GM23248 (cell line): ENCODE measurements at regions not wholly inside any gene's neighbourhood (a gene's known extent, or its start where the extent isn't known, plus 50 kb on each side); places are given as distances from the start of the nearest gene placed in this dataset.

Experiments used
- DNase-seq: peaks from one replicate; pipeline ENCODE4 v3.0.0-alpha.2; 2015
- H2AFZ ChIP-seq: fragments of 200-600 bp; sonication (generic); 2 replicates; pipeline ENCODE4 v1.6.1; 2016; ENCODE audit warnings: antibody characterized with exemption
- H3F3A ChIP-seq: fragments of 200-600 bp; sonication (generic); 2 replicates; pipeline ENCODE4 v1.6.1; 2016; ENCODE audit warnings: mild to moderate bottlenecking, antibody characterized with exemption, mixed run types; ENCODE audit not compliant: insufficient read depth
- H3K27ac ChIP-seq: fragments of 200-600 bp; sonication (generic); 2 replicates; pipeline ENCODE4 v1.5.1; 2016; ENCODE audit warnings: mild to moderate bottlenecking
- H3K27me3 ChIP-seq: fragments of 200-600 bp; sonication (generic); replicated peaks from 2 replicates; pipeline ENCODE4 v1.6.1; 2016; ENCODE audit warnings: mild to moderate bottlenecking; ENCODE audit not compliant: insufficient read depth
- H3K36me3 ChIP-seq: fragments of 200-600 bp; sonication (generic); 2 replicates; pipeline ENCODE4 v1.6.1; 2016; ENCODE audit warnings: low read depth, mild to moderate bottlenecking
- H3K4me1 ChIP-seq: fragments of 200-600 bp; sonication (generic); 2 replicates; pipeline ENCODE4 v1.6.1; 2016; ENCODE audit warnings: mild to moderate bottlenecking; ENCODE audit not compliant: insufficient read depth
- H3K4me2 ChIP-seq: fragments of 200-600 bp; sonication (generic); one replicate; pipeline ENCODE4 v1.6.1; 2016; ENCODE audit warnings: mild to moderate bottlenecking; ENCODE audit not compliant: unreplicated experiment
- H3K4me3 ChIP-seq: fragments of 200-600 bp; sonication (generic); 2 replicates; pipeline ENCODE4 v1.5.1; 2016; ENCODE audit warnings: mild to moderate bottlenecking
- H3K79me2 ChIP-seq: fragments of 200-600 bp; sonication (generic); 2 replicates; pipeline ENCODE4 v1.6.1; 2016; ENCODE audit warnings: mild to moderate bottlenecking; ENCODE audit not compliant: insufficient read depth
- H3K9ac ChIP-seq: fragments of 200-600 bp; sonication (generic); 2 replicates; pipeline ENCODE4 v1.6.1; 2016; ENCODE audit warnings: mild to moderate bottlenecking
- H3K9me2 ChIP-seq: fragments of 200-600 bp; sonication (generic); 2 replicates; pipeline ENCODE4 v1.6.1; 2016; ENCODE audit warnings: mixed run types, mild to moderate bottlenecking, moderate library complexity; ENCODE audit not compliant: insufficient read depth
- H3K9me3 ChIP-seq: fragments of 200-600 bp; sonication (generic); one replicate; pipeline ENCODE4 v1.6.1; 2017; ENCODE audit warnings: low read depth
- H4K20me1 ChIP-seq: fragments of 200-600 bp; sonication (generic); 2 replicates; pipeline ENCODE4 v1.6.0; 2016; ENCODE audit not compliant: insufficient read depth
- EZH2 ChIP-seq: fragments of 200-600 bp; sonication (generic); IDR thresholded peaks from 2 replicates; pipeline ENCODE4 v1.6.1; 2018; ENCODE audit warnings: antibody characterized with exemption, mild to moderate bottlenecking; ENCODE audit not compliant: insufficient read depth, poor library complexity, severe bottlenecking
- EZH2phosphoT487 ChIP-seq: fragments of 200-600 bp; sonication (generic); IDR thresholded peaks from 2 replicates; pipeline ENCODE4 v1.6.1; 2018; ENCODE audit warnings: antibody characterized with exemption, moderate library complexity, mild to moderate bottlenecking, low read depth; ENCODE audit not compliant: insufficient read depth
- in situ Hi-C: fragments of 300-500 bp; cut with MboI; formaldehyde crosslinking; loops from 2 replicates; pipeline ENCODE4 v1.15.0; 2020

- no peak for DNase-seq
- Histone ChIP-seq H4K20me1 (no peaks in the 10 kb centered on the region), H3K4me2 (no peak overlapping the region), H3K36me3 (0 out of 2 replicates have a peak, but pooled peaks cover 10% of the 10 kb centered on the region), H3K9ac (no peak overlapping the region), H3K79me2 (no peaks in the 10 kb centered on the region), H3K27ac (no peak overlapping the region), H3F3A (peaks cover 28% of the 10 kb centered on the region), H3K4me1 (peaks cover 20% of the 10 kb centered on the region), H2AFZ (no peak overlapping the region), H3K9me3 (no peaks in the 10 kb centered on the region), H3K9me2 (no peaks in the 10 kb centered on the region), H3K4me3 (no peak overlapping the region), H3K27me3 (no peaks in the 10 kb centered on the region)
- in situ Hi-C loops: no loop called here
- no peak for TF ChIP-seq EZH2phosphoT487
- no peak for TF ChIP-seq EZH2
Observed at GRCh38 chr9:111726949-111727348, 65.5 kb downstream of the GNG10 start.

GRCh38 chr9:111720174-111720573, 58.8 kb downstream of the GNG10 start:
- TF ChIP-seq EZH2phosphoT487: no peak
- TF ChIP-seq EZH2: no peak
- Histone ChIP-seq H3K4me1 (no peaks in the 10 kb centered on the region), H3K79me2 (no peaks in the 10 kb centered on the region), H3K4me3 (no peak overlapping the region), H3K9me3 (no peaks in the 10 kb centered on the region), H2AFZ (no peak overlapping the region), H3K27me3 (no peaks in the 10 kb centered on the region), H3K27ac (no peak overlapping the region), H3K9me2 (no peaks in the 10 kb centered on the region; the same call in 1 of the 2 replicates), H4K20me1 (no peaks in the 10 kb centered on the region), H3K9ac (no peak overlapping the region), H3F3A (no peaks in the 10 kb centered on the region), H3K36me3 (no peaks in the 10 kb centered on the region), H3K4me2 (no peak overlapping the region)
- no peak for DNase-seq
- in situ Hi-C loops: no loop called here
